HG03064 (cell line): ENCODE measurements at regions not wholly inside any gene's neighbourhood (a gene's known extent, or its start where the extent isn't known, plus 50 kb on each side); places are given as distances from the start of the nearest gene placed in this dataset.
"Not testable (repeated sequence)": the region's sequence is repeated elsewhere in the genome, so short reads cannot be mapped to it uniquely, and the experiment has no call there.

ENCODE experiments used
- ATAC-seq: cut with Tn5 transposase; IDR thresholded peaks from one replicate; pipeline ENCODE4 v1.9.1; 2021; ENCODE audit warnings: low read depth; ENCODE audit not compliant: unreplicated experiment

DNA sequence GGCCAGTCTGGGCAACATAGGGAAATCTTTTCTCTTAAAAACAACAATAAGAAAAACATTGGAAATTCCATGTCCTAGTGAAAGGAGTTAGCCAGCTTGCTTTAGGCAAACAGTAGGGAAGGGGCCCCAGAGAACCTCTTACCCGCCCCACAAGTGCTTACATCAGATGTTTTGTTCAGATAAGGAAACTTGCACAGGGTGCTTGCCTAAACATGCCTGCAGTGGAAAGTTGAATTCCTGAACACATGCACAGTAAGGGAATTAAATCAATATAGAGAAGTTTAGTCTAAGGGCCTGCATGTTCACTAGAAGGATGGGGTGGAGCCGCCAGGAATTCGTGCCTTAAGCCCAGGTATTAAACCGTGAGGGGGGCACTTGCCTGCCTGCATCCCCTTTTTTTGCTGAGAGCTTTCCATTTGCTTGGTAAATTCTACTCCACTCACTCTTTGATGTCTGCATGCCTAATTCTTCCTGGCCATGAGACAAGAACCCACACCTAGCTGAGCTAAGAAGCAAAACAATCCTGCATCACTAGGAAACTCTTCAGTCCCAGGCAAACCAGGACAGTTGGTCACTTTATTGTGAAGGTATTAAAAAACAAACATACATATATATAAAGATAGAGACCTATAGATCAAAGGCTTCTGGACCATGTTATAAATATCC lies 499.0 kb downstream of the SIPA1L2 start:
- no peak for ATAC-seq

DNA sequence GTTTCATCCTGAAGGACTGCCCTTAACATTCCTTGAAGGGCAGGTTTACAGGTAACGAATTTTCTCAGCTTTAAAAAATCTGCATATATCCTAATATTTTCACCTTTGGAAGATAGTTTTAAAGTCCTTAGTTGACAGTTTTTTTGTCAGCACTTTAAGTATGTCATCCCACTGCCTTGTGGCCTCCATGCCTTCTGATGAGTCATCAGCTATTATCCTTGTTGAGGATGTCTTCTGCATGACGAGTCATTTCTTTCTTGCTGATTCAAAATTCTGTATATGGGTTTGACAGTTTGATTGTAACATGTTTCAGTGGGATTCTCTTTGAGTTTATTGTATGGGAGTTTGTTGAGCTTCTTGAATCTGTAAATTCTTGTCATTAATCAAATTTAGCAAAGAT lies 500.6 kb downstream of the DISC1 start:
- no peak for ATAC-seq

DNA sequence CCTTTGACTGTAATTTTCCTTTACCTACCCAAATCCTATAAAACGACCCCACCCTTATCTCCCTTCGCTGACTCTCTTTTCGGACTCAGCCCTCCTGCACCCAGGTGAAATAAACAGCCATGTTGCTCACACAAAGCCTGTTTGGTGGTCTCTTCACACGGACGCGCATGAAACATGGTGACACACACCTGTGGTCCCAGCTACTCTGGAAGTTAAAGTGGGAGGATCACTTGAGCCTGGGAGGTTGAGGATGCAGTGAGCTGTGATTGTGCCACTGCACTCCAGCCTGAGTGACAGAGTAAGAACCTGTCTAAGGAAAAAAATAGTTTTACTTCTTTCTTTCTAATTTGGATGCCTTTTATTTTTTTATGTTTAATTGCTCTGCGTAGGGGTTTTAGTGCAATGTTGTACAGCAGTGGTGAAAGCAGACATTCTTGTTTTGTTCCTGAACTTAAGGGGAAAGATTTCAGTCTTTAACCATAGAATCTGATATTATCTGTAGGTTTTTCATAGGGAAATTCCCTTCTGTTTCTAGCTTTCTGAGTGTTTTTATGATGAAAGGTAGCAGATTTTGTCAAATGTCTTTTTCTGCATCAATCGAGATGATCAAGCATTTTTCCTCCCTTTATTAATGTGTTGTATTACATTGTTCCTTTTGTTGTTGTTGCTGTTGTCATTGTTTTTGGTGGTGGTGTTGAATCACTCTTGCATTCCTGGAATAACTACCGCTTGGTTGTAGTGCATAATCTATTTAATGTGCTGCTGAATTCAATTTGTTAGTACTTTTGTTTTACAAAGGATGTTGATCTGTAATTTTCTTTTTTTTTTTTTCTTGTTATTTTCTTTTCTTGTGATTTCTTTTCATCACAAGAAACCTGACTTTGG lies 497.4 kb downstream of the DISC1 start:
- ATAC-seq = no peak

DNA sequence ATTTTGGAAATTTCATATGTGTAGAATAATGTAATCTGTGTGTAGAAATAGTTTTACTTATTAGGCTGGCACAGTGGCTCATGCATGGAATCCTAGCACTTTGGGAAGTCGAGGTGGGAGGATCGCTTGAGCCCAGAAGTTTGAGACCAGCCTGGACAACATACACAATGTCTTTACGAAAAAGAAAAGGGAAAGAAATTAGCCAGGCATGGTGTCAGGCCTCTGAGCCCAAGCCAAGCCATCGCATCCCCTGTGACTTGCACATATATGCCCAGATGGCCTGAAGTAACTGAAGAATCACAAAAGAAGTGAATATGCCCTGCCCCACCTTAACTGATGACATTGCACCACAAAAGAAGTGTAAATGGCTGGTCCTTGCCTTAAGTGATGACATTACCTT lies 491.3 kb downstream of the DISC1 start:
- not testable (repeated sequence) for ATAC-seq

DNA sequence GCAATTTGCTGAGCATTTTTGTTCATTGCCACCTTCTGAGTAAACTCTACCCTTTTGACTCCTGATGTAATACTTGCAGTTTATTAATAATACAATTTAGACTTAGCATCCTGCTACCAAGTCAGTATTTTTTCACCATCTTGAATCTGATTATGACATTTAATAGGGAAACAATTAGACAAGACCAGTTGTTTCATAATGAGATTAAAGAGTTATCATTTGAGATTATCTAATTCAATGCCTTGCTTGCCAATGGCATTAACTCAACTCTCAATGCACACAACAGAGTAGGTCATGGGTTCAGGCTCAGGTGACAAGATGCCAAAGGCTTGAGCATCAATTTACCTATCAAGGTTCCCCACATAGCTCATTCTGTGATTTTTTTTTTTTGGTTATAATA lies 488.4 kb downstream of the DISC1 start:
- no peak for ATAC-seq

- no peak for ATAC-seq
Observed at GRCh38 chr1:232112076-232112475, 485.5 kb downstream of the DISC1 start.

GRCh38 chr1:232111611-232112010 lies 485.0 kb downstream of the DISC1 start:
- ATAC-seq = no peak

- no peak for ATAC-seq
Observed at GRCh38 chr1:232110281-232111090, 483.9 kb downstream of the DISC1 start.

DNA sequence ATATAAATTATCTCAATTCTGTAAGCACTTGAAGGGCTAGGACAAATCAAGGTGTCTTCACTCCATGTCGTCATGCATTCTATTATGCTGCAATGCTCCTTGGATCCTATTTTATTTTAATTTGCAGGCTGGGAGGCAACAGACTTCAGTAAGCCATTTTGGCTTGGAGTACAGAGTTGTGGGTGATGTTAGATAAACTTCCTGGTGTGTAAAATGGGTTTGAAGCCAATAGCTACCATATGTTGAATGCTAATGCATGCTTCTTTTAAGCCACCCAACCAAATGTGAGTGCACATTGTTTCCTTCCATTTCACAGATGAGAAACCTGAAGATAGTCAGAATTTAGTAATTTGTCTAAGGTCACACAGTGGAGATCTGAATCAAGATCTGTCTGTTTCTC lies 482.8 kb downstream of the DISC1 start:
- ATAC-seq = no peak

DNA sequence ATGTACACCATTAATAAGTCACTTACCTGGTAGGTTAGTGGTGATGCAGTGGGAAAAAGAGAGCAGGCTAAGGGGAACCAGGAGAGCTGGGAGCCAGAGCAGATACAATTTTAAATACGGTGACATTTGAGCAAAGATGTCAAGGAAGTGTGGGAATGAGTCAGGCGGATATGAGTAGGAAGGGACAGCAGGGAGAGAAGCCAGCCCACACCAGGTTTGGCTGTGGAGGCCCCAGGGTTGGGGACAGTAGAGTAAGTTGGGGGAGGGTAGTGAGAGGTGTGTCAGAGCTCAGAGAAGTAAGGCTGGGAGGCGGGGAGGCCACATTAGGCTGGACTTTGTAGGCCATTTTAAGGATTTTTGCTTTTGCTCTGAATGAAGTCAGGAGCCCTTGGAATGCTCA lies 482.0 kb downstream of the DISC1 start:
- ATAC-seq = no peak

- ATAC-seq = no peak
Observed at GRCh38 chr1:232106415-232106814, 479.8 kb downstream of the DISC1 start.

GRCh38 chr1:232105561-232105960 lies 479.0 kb downstream of the DISC1 start:
- no peak for ATAC-seq

DNA sequence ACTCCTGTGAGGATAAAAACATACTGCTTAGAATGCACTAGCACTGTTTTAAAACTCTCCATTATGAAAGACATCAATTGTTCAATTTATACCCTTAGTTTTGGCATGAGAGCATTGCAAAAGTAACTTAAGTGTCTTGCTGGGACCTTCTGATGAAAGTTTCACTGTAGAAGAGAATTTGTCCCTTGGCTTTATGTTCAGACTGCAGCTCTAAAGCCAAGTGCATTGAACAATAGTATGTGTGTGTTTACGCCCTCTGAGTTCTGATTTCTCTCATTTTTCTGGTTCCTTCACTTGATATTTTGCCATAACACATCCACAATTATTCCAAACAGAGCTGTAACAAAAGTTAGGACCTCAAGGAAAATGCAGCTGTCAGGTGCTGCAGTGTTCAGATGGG lies 474.6 kb downstream of the DISC1 start:
- no peak for ATAC-seq

DNA sequence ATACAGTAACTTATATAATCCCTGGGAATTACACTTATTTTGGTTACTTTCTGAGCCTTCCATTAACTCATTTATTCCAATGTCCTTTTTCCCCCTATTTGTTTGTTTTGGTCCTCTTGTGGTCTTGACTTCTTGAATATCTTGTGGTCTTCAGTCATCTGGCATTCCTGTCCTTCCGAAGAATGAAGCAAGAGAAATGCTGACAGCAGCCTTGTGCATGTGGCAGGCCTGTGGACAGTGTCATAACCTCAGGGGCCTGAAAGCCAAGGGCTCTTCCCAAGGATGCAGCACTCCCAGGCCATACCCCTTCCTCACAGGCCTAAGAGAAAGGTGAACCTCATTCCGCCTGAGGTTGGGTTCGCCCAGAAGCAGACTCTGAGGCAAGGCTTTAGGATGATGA lies 470.2 kb downstream of the DISC1 start:
- ATAC-seq = no peak
